Stimulated activated CD4-positive, alpha-beta T cell treated with anti-CD3 and anti-CD28 coated beads, Interleukin-12 subunit alpha, Interleukin-12 subunit beta, amount 100 ng/mL, for 24 hours (primary cell): ENCODE measurements at regions not wholly inside any gene's neighbourhood (a gene's known extent, or its start where the extent isn't known, plus 50 kb on each side); places are given as distances from the start of the nearest gene placed in this dataset.

ENCODE experiments used
- DNase-seq, 2 experiments: peaks; one replicate each; pipeline ENCODE4 v3.0.0-alpha.2; 2020; ENCODE audit warnings: low read depth in 2 of 2

GRCh38 chrX:39328661-39329060, 527.4 kb downstream of the MID1IP1 start:
- DNase-seq = no peak

GRCh38 chrX:39331082-39331704, 529.9 kb downstream of the MID1IP1 start:
- peak in 1 of 2 experiments; percentile 26 for DNase-seq

GRCh38 chrX:39333451-39333850, 532.2 kb downstream of the MID1IP1 start:
- DNase-seq = no peak

DNA sequence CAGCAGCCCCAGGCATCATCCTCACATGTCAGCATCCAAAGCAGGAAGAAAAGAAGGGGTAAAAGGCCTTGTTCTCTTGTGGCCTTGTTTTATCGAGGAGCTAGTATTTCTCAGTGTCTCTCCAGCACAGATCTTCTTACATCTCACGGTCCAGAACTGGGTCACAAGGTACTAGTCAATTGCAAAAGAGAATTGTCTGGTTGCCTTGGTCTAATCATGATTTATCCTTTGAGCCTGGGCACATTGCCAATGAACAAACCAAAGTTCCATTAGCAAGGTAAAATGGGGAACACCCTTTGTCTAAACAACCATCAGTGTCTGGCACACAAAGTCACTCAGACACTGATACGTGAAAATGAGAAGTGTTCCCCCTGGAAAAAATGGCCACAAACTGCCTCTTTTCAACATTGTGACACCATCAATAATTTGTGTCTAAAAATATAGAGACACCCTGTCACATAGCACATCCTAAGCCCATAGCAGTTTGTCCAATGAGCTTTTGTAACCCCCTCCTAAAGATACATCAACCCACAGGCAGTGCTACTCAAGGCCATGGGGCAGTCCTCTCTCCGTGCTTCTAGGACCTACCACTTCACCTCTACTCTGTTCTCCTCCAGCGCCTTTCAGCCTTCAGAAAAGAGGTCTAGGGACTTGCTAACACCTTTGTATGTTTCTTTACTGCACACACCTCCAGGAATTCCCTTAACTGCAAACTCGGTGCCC, 534.4 kb downstream of the MID1IP1 start:
- no peak for DNase-seq

DNA sequence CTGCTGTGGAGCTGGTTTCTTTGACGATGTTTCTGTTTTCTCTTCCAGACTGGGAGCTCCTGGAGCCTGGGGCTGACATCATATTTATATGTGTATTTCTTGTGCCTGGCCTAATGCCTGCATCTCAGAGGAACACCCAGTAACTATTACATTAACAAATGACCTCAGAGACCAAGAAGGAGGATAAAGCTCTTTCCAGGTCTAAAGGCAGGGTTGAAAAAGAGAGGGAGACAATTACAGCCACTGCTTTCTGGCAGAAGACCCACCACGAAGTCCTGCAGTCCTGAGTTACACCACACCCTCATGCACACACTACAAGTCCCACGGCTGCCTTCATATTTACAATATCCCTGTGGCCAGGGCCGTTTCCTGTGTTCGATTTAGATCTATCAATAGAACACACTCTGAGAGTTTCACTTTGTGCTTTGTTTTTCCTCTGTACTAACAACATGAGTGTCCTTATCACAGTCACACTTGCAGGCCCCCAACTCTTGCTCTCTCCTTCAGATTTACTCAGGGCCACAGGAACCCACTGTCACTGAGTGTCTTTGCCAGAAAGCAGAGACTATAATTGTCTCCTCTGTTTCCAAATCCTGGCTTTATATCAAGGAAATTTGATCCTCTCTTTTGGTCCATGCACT, 535.5 kb downstream of the MID1IP1 start:
- peak in 1 of 2 experiments; percentile 18 for DNase-seq

DNA sequence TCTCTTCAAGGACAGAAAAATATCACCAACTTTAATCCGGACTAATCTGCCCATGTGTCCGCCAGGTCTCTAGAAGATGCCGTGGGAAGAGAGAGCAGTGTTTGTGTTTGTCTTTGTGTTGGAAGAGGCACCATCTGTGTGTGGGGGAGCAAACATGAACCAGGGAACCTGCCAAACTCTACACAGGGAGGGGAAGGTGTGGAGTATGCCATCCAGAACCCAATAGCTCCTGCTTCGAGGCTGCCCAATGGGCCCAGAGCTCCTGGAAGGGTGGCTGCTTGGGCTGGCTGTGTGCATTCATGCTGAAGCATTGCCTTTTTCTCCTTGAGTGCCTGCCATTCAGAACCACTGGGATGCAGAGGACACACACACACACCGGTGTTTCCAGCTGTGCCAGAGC, 536.2 kb downstream of the MID1IP1 start:
- no peak for DNase-seq

GRCh38 chrX:39338583-39338982, 537.3 kb downstream of the MID1IP1 start:
- DNase-seq = no peak

DNA sequence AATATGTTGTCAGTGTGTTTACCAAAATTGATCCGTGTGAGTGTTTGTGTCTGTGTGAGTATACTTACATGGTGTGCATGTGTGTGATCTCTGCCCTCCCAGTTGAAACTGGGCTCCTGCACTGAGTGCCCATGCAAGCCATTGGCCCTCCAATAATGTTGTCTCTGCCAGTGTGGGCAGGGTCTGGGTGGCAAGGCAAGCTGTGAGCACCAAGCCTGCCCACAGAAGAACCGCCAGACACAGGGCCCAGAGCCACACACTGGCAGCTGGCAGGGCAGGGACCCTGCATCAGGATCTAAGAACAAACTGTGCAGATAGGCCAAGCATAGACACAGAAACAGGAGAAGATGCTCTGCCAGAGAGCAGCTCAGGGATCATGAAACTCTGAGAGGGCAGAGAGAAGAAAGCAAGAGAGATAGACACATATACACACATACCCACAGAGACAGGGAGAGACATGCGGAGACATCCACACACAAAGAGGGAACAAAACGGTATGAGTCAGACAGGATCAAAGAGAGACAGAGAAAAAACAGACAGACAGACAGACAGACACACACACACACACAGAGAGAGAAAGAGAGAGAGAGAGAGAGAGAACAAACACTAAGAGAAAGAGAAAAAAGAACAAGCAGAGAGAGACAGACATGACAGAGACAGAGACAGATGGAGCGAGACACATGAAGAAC, 555.0 kb downstream of the MID1IP1 start:
- DNase-seq = no peak

GRCh38 chrX:39360101-39360500, 558.8 kb downstream of the MID1IP1 start:
- no peak for DNase-seq

GRCh38 chrX:39361736-39362135, 560.5 kb downstream of the MID1IP1 start:
- DNase-seq = no peak

- DNase-seq = no peak
Observed at GRCh38 chrX:39367416-39367815, 566.2 kb downstream of the MID1IP1 start.

GRCh38 chrX:39372115-39372514, 570.9 kb downstream of the MID1IP1 start:
- DNase-seq = no peak

- DNase-seq = no peak
Observed at GRCh38 chrX:39377157-39377556, 575.9 kb downstream of the MID1IP1 start.

GRCh38 chrX:39377773-39378172, 576.5 kb downstream of the MID1IP1 start:
- DNase-seq = no peak

DNA sequence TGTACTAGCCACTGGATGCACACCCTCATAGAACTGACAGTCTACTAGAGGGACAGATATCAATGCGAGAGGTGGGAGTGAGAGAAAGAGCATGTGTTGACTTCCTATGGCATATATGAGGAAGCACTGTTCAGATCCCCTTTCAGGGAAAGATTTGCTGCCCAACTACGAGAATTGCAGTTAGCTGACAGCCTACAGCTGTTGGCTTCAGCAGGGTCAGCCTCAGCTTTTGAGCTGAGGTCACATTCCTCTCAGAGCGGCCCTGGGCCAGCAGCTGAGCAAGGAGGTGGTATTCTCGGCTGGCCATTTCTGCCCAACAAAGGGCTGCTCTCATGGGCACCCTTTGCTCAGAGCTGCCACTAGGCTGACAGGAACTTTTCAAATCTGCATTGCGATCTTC, 580.2 kb downstream of the MID1IP1 start:
- DNase-seq = no peak

- DNase-seq = no peak
Observed at GRCh38 chrX:39384996-39385395, 583.7 kb downstream of the MID1IP1 start.

- DNase-seq = no peak
Observed at GRCh38 chrX:39388730-39389129, 587.5 kb downstream of the MID1IP1 start.

- DNase-seq = no peak
Observed at GRCh38 chrX:39396358-39396995, 595.2 kb downstream of the MID1IP1 start.

GRCh38 chrX:39397561-39398199, 596.4 kb downstream of the MID1IP1 start:
- DNase-seq = no peak

GRCh38 chrX:39398215-39398962, 597.1 kb downstream of the MID1IP1 start:
- no peak for DNase-seq

DNA sequence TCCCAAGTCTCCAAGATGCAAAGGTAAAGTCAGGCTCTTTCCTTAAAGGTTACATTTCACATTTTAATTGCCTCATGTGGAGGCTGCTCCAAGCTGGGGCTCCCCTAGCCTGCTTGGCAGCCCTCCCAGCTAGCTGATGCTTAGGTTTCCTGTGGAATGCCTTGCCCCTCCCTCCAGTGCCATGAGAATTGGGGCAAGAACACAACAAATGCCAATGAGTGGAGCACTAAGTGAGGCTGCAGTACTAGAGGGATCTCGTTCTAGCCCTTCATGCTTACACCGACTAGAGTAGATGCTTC, 597.7 kb downstream of the MID1IP1 start:
- no peak for DNase-seq
